ENCODE measurements at regions not wholly inside any gene's neighbourhood (a gene's known extent, or its start where the extent isn't known, plus 50 kb on each side); places are given as distances from the start of the nearest gene placed in this dataset.

DNA sequence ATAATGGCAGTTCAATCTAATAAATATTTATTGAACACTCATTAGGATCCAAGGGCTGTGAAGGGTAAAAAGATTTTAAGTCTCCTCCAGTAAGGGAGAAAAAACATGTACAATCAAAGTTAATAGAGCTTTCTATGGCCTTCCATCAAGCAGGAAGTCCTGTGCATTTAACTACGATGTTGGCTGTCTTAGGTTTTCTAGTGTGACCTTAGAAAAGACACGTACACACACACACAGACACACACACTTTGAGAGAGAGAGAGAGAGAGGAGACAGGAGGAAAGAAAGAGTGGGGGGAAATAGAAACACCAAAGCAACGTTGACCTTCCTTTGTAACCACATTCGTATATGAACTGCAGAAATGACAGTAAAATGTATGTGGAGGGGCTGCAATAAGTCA is 126.1 kb upstream of the TMC3 start:
- TF ChIP-seq, protein P1, sequence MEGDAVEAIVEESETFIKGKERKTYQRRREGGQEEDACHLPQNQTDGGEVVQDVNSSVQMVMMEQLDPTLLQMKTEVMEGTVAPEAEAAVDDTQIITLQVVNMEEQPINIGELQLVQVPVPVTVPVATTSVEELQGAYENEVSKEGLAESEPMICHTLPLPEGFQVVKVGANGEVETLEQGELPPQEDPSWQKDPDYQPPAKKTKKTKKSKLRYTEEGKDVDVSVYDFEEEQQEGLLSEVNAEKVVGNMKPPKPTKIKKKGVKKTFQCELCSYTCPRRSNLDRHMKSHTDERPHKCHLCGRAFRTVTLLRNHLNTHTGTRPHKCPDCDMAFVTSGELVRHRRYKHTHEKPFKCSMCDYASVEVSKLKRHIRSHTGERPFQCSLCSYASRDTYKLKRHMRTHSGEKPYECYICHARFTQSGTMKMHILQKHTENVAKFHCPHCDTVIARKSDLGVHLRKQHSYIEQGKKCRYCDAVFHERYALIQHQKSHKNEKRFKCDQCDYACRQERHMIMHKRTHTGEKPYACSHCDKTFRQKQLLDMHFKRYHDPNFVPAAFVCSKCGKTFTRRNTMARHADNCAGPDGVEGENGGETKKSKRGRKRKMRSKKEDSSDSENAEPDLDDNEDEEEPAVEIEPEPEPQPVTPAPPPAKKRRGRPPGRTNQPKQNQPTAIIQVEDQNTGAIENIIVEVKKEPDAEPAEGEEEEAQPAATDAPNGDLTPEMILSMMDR (IDR thresholded peaks at IDR 0.05): no peak
- TF ChIP-seq POLR2A (IDR thresholded peaks at IDR 0.05): no peak
